Gastroesophageal sphincter (tissue), 4 donors: ENCODE measurements at regions not wholly inside any gene's neighbourhood (a gene's known extent, or its start where the extent isn't known, plus 50 kb on each side); places are given as distances from the start of the nearest gene placed in this dataset.

Source experiments
- ATAC-seq: fragments of 150-250 bp; one replicate; pipeline ENCODE4 v1.9.1; 2016; ENCODE audit warnings: mild to moderate bottlenecking, moderate library complexity
- H3K27ac ChIP-seq, 4 donors: fragments of 200-600 bp; sonication (generic) in 3 of 4; 1 replicate in 3 of 4; 2 replicates in 1 of 4; pipeline ENCODE4 v1.5.1; 2016 to 2019
- H3K27me3 ChIP-seq: fragments of 200-600 bp; sonication (generic); one replicate; pipeline ENCODE4 v1.5.1; 2019
- H3K36me3 ChIP-seq, 2 donors: fragments of 200-600 bp; sonication (generic); one replicate each; pipeline ENCODE4 v1.5.1; 2019; ENCODE audit warnings: control low read depth in 1 of 2
- H3K4me1 ChIP-seq, 3 donors: fragments of 200-600 bp; sonication (generic); 1 replicate in 2 of 3; 2 replicates in 1 of 3; pipeline ENCODE4 v1.5.1; 2016 to 2019; ENCODE audit warnings: control low read depth in 2 of 3
- H3K4me3 ChIP-seq, 2 donors: fragments of 200-600 bp; sonication (generic); one replicate each; pipeline ENCODE4 v1.5.1; 2019; ENCODE audit warnings: mild to moderate bottlenecking in 1 of 2, moderate library complexity in 1 of 2
- H3K9me3 ChIP-seq, 3 donors: fragments of 200-600 bp; sonication (generic); one replicate each; pipeline ENCODE4 v1.5.1; 2017 to 2019; ENCODE audit warnings: control low read depth in 2 of 3
- EP300 ChIP-seq: sonication (generic); formaldehyde crosslinking; IDR thresholded peaks from one replicate; pipeline ENCODE4 v1.6.1; 2017; ENCODE audit warnings: antibody characterized with exemption, mild to moderate bottlenecking
- POLR2A ChIP-seq, 2 donors: fragments of 450-650 bp; IDR thresholded peaks; one replicate each; pipeline ENCODE4 v1.6.1; 2017; ENCODE audit warnings: antibody characterized with exemption in 2 of 2, mild to moderate bottlenecking in 2 of 2, moderate library complexity in 1 of 2
- POLR2AphosphoS5 ChIP-seq: sonication (generic); formaldehyde crosslinking; IDR thresholded peaks from one replicate; pipeline ENCODE4 v1.6.1; 2017; ENCODE audit warnings: antibody characterized with exemption
- WGBS, 2 donors: methylation state at CpG; one replicate each; pipeline ENCODE4 v1.1.5; 2018; ENCODE audit warnings: low coverage in 1 of 2; 5-methylcytosine and 5-hydroxymethylcytosine counted together
- TF ChIP-seq, protein P1 (sequence below), 4 experiments: fragments of 200-600 bp in 2 of 4; fragments of 450-650 bp in 2 of 4; sonication (generic) in 1 of 4; IDR thresholded peaks; one replicate each; pipeline ENCODE4 v1.5.1; 2017 to 2019; ENCODE audit warnings: antibody characterized with exemption in 4 of 4, mild to moderate bottlenecking in 2 of 4, moderate library complexity in 2 of 4

DNA sequence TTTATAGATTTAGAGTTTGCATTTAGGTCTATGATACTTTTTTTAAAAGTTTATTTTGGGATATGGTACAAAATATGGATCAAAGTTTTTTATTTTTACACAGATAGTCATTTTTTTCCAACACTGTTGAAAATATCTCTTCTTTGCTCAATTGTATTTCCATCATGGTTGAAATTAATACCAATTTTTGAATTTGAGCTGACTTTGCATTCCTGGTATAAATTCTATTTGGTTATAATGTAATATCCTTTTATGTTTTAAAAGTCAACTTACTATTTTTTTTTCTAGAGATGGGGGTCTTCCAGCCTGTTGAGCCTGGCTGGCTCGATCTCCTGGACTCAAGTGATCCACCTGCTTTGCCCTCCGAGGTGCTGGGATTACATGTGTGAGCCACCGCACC, 620.1 kb downstream of the OLFM4 start:
- Histone ChIP-seq H3K27me3 (no peaks in the 10 kb centered on the region), H3K4me1 (no peaks in the 10 kb centered on the region), H3K9me3 (no peaks in the 10 kb centered on the region), H3K4me3 (no peak overlapping the region), H3K36me3 (no peaks in the 10 kb centered on the region), H3K27ac (no peak overlapping the region)
- TF ChIP-seq POLR2AphosphoS5: no peak
- TF ChIP-seq POLR2A (IDR thresholded peaks at IDR 0.05): no peak
- no peak for TF ChIP-seq EP300
- TF ChIP-seq, protein P1, sequence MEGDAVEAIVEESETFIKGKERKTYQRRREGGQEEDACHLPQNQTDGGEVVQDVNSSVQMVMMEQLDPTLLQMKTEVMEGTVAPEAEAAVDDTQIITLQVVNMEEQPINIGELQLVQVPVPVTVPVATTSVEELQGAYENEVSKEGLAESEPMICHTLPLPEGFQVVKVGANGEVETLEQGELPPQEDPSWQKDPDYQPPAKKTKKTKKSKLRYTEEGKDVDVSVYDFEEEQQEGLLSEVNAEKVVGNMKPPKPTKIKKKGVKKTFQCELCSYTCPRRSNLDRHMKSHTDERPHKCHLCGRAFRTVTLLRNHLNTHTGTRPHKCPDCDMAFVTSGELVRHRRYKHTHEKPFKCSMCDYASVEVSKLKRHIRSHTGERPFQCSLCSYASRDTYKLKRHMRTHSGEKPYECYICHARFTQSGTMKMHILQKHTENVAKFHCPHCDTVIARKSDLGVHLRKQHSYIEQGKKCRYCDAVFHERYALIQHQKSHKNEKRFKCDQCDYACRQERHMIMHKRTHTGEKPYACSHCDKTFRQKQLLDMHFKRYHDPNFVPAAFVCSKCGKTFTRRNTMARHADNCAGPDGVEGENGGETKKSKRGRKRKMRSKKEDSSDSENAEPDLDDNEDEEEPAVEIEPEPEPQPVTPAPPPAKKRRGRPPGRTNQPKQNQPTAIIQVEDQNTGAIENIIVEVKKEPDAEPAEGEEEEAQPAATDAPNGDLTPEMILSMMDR (IDR thresholded peaks at IDR 0.05): no peak
- ATAC-seq: no peak
- WGBS, 2 donors: 82 to 86% methylated on average over 3 of the region's 3 CpGs

DNA sequence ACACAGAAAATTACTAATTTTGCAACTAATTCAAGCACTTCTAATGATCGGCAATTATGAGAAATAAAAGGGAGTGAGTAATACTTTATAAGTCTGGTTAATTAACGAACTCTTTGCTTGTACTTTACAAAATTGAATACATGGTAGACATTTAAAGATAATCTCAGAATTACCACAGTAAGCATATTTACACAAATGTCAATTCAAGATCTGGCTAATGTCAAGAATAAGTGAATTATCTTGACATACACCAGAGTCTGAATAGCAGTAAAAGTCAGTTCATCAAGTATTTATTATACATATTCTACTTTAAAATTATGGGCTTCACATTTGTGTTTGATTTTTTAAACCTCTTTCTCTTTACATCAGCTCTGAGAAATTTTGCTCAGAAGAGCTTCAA, 643.4 kb downstream of the OLFM4 start:
- no peak for ATAC-seq
- no peaks in the 10 kb centered on the region for H3K36me3 ChIP-seq
- H3K27ac ChIP-seq: no peak overlapping the region
- no peaks in the 10 kb centered on the region for H3K4me1 ChIP-seq
- no peak overlapping the region for H3K4me3 ChIP-seq
- WGBS, 2 donors: 43 to 68% methylated on average over 2 of the region's 2 CpGs
- H3K9me3 ChIP-seq: peaks cover 0 to 8% (median 0%) of the 10 kb centered on the region in 3 donors
- no peaks in the 10 kb centered on the region for H3K27me3 ChIP-seq
- no peak for TF ChIP-seq POLR2AphosphoS5
- TF ChIP-seq POLR2A (IDR thresholded peaks at IDR 0.05): no peak
- TF ChIP-seq, protein P1 (IDR thresholded peaks at IDR 0.05): no peak
- TF ChIP-seq EP300: no peak

DNA sequence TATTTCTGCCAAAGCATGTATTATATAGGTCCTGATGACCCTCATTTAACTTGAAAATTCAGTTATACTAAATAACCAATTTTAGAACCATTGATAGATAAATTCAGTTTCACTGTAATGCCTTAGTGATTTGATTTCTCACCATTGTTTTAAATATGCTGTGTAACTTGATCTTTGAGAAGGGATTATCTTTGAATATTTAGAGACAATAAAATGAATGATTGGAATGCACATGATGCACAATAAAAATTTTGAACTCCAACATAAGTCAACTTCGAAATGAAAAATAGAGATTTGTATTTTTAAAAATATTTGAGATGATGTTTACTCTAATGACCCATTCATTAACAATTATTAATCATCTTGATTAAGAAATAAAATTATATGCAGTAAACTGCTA, 654.5 kb downstream of the OLFM4 start:
- no peak for ATAC-seq
- 83 to 85% methylated on average over 1 of the region's 1 CpG for WGBS, 2 donors
- H3K4me3 ChIP-seq: no peak overlapping the region
- no peaks in the 10 kb centered on the region for H3K27me3 ChIP-seq
- peaks cover 0 to 14% (median 0%) of the 10 kb centered on the region in 3 donors for H3K9me3 ChIP-seq
- H3K27ac ChIP-seq: no peak overlapping the region
- TF ChIP-seq EP300: no peak
- TF ChIP-seq POLR2A (IDR thresholded peaks at IDR 0.05): no peak
- TF ChIP-seq POLR2AphosphoS5: no peak
- TF ChIP-seq, protein P1 (IDR thresholded peaks at IDR 0.05): no peak
- no peaks in the 10 kb centered on the region for H3K36me3 ChIP-seq
- no peaks in the 10 kb centered on the region for H3K4me1 ChIP-seq

DNA sequence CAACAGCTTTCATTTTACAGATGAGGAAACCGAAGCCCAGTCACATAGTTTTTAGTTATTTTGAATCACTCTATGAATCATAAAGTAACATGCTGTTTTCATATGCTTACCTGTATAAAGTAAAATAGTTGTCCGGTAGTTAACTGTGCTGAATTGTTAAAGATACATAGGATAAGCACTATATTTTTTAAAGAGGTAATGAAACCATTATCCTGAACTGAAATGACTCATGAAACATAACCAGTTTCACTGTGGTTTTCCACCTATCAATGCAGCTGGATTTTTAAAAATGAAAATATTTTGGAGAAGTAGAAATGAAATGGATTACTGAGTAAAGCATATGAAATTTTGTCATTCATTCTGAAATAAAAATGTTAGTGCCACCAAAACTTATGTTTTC, 655.0 kb downstream of the OLFM4 start:
- H3K27me3 ChIP-seq: no peaks in the 10 kb centered on the region
- H3K27ac ChIP-seq: no peak overlapping the region
- WGBS, 2 donors: 82 to 91% methylated on average over 2 of the region's 2 CpGs
- no peak for ATAC-seq
- H3K4me3 ChIP-seq: no peak overlapping the region
- H3K4me1 ChIP-seq: no peaks in the 10 kb centered on the region
- no peaks in the 10 kb centered on the region for H3K36me3 ChIP-seq
- TF ChIP-seq, protein P1 (IDR thresholded peaks at IDR 0.05): no peak
- TF ChIP-seq EP300 (no peak), POLR2A (IDR thresholded peaks at IDR 0.05) (no peak), POLR2AphosphoS5 (no peak)
- peaks cover 0 to 13% (median 0%) of the 10 kb centered on the region in 3 donors for H3K9me3 ChIP-seq

DNA sequence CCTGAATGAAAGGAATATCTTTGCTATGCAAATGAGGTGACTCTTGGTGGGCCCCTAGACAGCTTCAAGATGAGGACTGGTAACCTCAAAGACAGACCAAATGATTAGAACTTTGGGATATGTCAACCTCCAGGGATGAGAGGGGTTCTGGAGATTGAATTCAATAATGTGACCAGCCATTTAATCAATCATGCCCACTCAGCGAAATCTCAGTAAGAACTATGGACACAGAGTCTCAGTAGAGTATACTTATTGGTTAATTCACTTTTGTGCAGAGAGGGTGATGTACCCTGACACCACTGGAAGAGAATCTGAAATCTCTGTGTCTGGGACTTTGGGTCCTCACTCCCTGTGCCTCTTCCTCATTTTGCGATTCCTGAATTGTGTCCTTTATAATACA, 662.8 kb downstream of the OLFM4 start:
- H3K9me3 ChIP-seq: peaks cover 0 to under 1% (median 0%) of the 10 kb centered on the region in 3 donors
- H3K36me3 ChIP-seq: no peaks in the 10 kb centered on the region
- H3K4me3 ChIP-seq: no peak overlapping the region
- TF ChIP-seq, protein P1 (IDR thresholded peaks at IDR 0.05): no peak
- TF ChIP-seq POLR2A (IDR thresholded peaks at IDR 0.05) (no peak), EP300 (no peak), POLR2AphosphoS5 (no peak)
- ATAC-seq: no peak
- 92 to 100% methylated on average over 2 of the region's 2 CpGs for WGBS, 2 donors
- H3K27me3 ChIP-seq: no peaks in the 10 kb centered on the region
- no peak overlapping the region for H3K27ac ChIP-seq
- H3K4me1 ChIP-seq: no peaks in the 10 kb centered on the region
